ENCODE measurements at regions not wholly inside any gene's neighbourhood (a gene's known extent, or its start where the extent isn't known, plus 50 kb on each side); places are given as distances from the start of the nearest gene placed in this dataset.

DNA sequence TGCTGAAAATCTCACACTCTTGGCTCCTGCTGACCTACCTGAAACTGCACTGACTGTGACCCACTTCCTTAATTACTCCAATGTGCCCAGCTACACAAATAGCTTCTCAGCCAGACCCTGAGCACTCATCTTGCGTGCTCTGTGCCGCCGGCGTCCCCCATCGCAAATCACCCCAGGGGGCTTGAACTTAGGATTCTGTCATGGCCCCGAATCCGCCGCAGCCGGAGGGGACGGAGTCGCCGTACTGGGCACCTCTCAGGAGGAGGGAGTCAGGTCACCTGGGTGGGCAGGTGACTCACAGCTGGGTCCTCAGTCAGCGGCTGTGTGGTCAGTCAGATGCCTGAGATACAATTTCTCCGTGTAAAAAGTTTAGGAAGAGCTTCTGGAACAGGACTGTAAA is 804.9 kb upstream of the SALL3 start:
- TF ChIP-seq POLR2A (IDR thresholded peaks at IDR 0.05; ENCODE audit: extremely low read depth, insufficient read length) (no peak), MAX (IDR thresholded peaks at IDR 0.05; ENCODE audit: low read depth, low read length) (no peak)
- TF ChIP-seq, protein P1, sequence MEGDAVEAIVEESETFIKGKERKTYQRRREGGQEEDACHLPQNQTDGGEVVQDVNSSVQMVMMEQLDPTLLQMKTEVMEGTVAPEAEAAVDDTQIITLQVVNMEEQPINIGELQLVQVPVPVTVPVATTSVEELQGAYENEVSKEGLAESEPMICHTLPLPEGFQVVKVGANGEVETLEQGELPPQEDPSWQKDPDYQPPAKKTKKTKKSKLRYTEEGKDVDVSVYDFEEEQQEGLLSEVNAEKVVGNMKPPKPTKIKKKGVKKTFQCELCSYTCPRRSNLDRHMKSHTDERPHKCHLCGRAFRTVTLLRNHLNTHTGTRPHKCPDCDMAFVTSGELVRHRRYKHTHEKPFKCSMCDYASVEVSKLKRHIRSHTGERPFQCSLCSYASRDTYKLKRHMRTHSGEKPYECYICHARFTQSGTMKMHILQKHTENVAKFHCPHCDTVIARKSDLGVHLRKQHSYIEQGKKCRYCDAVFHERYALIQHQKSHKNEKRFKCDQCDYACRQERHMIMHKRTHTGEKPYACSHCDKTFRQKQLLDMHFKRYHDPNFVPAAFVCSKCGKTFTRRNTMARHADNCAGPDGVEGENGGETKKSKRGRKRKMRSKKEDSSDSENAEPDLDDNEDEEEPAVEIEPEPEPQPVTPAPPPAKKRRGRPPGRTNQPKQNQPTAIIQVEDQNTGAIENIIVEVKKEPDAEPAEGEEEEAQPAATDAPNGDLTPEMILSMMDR (IDR thresholded peaks at IDR 0.05; ENCODE audit: low read depth, low read length): no peak
